Endothelial cell of umbilical vein (primary cell): ENCODE measurements at regions not wholly inside any gene's neighbourhood (a gene's known extent, or its start where the extent isn't known, plus 50 kb on each side); places are given as distances from the start of the nearest gene placed in this dataset.

Experiments used
- BruUV-seq: library from RNA; stranded (reverse); fragments of 400-500 nt; replicated peaks from 2 replicates; lab custom pipeline; 2021; lab: Mats Ljungman, UMichigan
- CTCF ChIA-PET: fragments of 300-600, 350-600 bp; sonication (Branson Sonifier 250); formaldehyde crosslinking; loops from one replicate; lab custom pipeline; 2021; ENCODE audit warnings: antibody characterized with exemption, inconsistent platforms; lab: Charles Lee
- POLR2A ChIA-PET: fragments of 300-600, 350-600 bp; sonication (Branson Sonifier 250); formaldehyde crosslinking; loops from one replicate; lab custom pipeline; 2021; ENCODE audit warnings: antibody characterized with exemption, inconsistent platforms; lab: Charles Lee
- DNase-seq: peaks from one replicate; pipeline ENCODE4 v3.0.0-alpha.2; 2011; ENCODE audit warnings: low read depth, low spot score
- FAIRE-seq: peaks from 2 replicates; lab custom pipeline; 2011; peaks lifted over from hg19 to GRCh38; lab: Jason Lieb, UNC
- H2AFZ ChIP-seq: 2 replicates; pipeline ENCODE4 v1.6.0; 2012; ENCODE audit warnings: low read depth, low read length, control low read depth, inconsistent platforms
- H3K27ac ChIP-seq: 2 replicates; pipeline ENCODE4 v1.5.1; 2011; ENCODE audit warnings: low read depth, mild to moderate bottlenecking, control low read depth, low read length, moderate library complexity; ENCODE audit not compliant: insufficient read depth
- H3K27me3 ChIP-seq, 2 experiments: 2 replicates each; pipeline versions ENCODE4 v1.6.0 to v1.6.1; 2011; ENCODE audit warnings: low read length in 2 of 2, mixed read lengths in 1 of 2; ENCODE audit not compliant: control insufficient read depth in 2 of 2, insufficient read depth in 2 of 2
- H3K36me3 ChIP-seq, 2 experiments: 2 replicates in 1 of 2; 3 replicates in 1 of 2; pipeline ENCODE4 v1.5.1; 2011; ENCODE audit warnings: low read length in 2 of 2, mild to moderate bottlenecking in 1 of 2, moderate library complexity in 1 of 2; ENCODE audit not compliant: control insufficient read depth in 2 of 2, insufficient read depth in 2 of 2; ENCODE audit errors: extremely low read depth in 1 of 2
- H3K4me1 ChIP-seq: 3 replicates; pipeline ENCODE4 v1.5.1; 2011; ENCODE audit warnings: mild to moderate bottlenecking, low read length; ENCODE audit not compliant: control insufficient read depth, insufficient read depth; ENCODE audit errors: extremely low read depth
- H3K4me2 ChIP-seq: 2 replicates; pipeline ENCODE4 v1.6.1; 2011; ENCODE audit warnings: low read length, control low read depth, mixed read lengths; ENCODE audit not compliant: insufficient read depth
- H3K4me3 ChIP-seq, 3 experiments: fragments of 200-600 bp in 1 of 3; sonication (generic), shearing (Covaris generic) in 1 of 3; replicated peaks in 1 of 3; 2 replicates each; pipeline ENCODE4 v1.5.1; 2011 to 2016; ENCODE audit warnings: control low read depth in 3 of 3, low read length in 3 of 3, mild to moderate bottlenecking in 2 of 3, inconsistent platforms in 1 of 3, low read depth in 1 of 3, moderate library complexity in 1 of 3; ENCODE audit not compliant: insufficient read depth in 1 of 3
- H3K79me2 ChIP-seq: 2 replicates; pipeline ENCODE4 v1.6.0; 2012; ENCODE audit warnings: low read length, inconsistent platforms; ENCODE audit not compliant: control insufficient read depth, insufficient read depth
- H3K9ac ChIP-seq: replicated peaks from 2 replicates; pipeline ENCODE3; 2011; ENCODE audit warnings: low read length, control low read depth; ENCODE audit not compliant: insufficient read depth; ENCODE audit errors: extremely low read depth
- H3K9me1 ChIP-seq: replicated peaks from 3 replicates; pipeline ENCODE4 v1.6.0; 2011; ENCODE audit warnings: mild to moderate bottlenecking, low read length; ENCODE audit not compliant: control insufficient read depth, insufficient read depth; ENCODE audit errors: extremely low read depth
- H3K9me3 ChIP-seq: replicated peaks from 2 replicates; pipeline ENCODE4 v1.5.1; 2012; ENCODE audit warnings: low read length, inconsistent platforms; ENCODE audit not compliant: control insufficient read depth, insufficient read depth
- H4K20me1 ChIP-seq: replicated peaks from 2 replicates; pipeline ENCODE3; 2011; ENCODE audit warnings: mild to moderate bottlenecking, low read length; ENCODE audit not compliant: control insufficient read depth, insufficient read depth; ENCODE audit errors: extremely low read depth
- EZH2 ChIP-seq: IDR thresholded peaks from 2 replicates; pipeline ENCODE4 v1.6.1; 2012; ENCODE audit warnings: borderline replicate concordance, low read depth, mild to moderate bottlenecking, moderate library complexity, low read length, inconsistent platforms; ENCODE audit not compliant: severe bottlenecking
- FOS ChIP-seq: IDR thresholded peaks from 2 replicates; pipeline ENCODE4 v1.6.1; 2011; ENCODE audit warnings: mild to moderate bottlenecking, low read length, moderate library complexity, borderline replicate concordance; ENCODE audit not compliant: insufficient read depth
- GATA2 ChIP-seq: IDR thresholded peaks from 2 replicates; pipeline ENCODE4 v1.7.0; 2011; ENCODE audit warnings: low read depth, mild to moderate bottlenecking, moderate library complexity, mixed read lengths, low read length; ENCODE audit not compliant: insufficient read length, insufficient read depth
- JUN ChIP-seq: IDR thresholded peaks from 2 replicates; pipeline ENCODE4 v1.6.1; 2011; ENCODE audit warnings: borderline replicate concordance, low read depth; ENCODE audit not compliant: insufficient read length, insufficient read depth
- MYC ChIP-seq: IDR thresholded peaks from one replicate; pipeline ENCODE4 v1.6.1; 2011; ENCODE audit warnings: mild to moderate bottlenecking, low read depth, low read length
- POLR2A ChIP-seq: IDR thresholded peaks from 2 replicates; pipeline ENCODE4 v1.6.1; 2012; ENCODE audit warnings: low read depth, mild to moderate bottlenecking, control low read depth, low read length
- POLR2AphosphoS5 ChIP-seq: IDR thresholded peaks from 2 replicates; pipeline ENCODE4 v1.6.1; 2012; ENCODE audit warnings: low read depth, mild to moderate bottlenecking, control low read depth, low read length, moderate library complexity; ENCODE audit not compliant: insufficient read depth
- dilution Hi-C: fragments of 300-500 bp; cut with MboI; formaldehyde crosslinking; loops from one replicate; pipeline ENCODE4 v1.15.0; 2019; ENCODE audit warnings: low sequenced_read_pairs; ENCODE audit not compliant: extremely low pct_ligation_motif_present
- intact Hi-C: fragments of 100-400 bp; cut with micrococcal nuclease; formaldehyde crosslinking; loops from one replicate; pipeline ENCODE4 v1.10.0; 2022
- TF ChIP-seq, protein P1 (sequence below), 2 donors: IDR thresholded peaks; 1 replicate in 1 of 2; 2 replicates in 1 of 2; pipeline ENCODE4 v1.5.1; 2011; ENCODE audit warnings: low read length in 2 of 2, mild to moderate bottlenecking in 2 of 2, moderate library complexity in 2 of 2, control low read depth in 1 of 2, inconsistent platforms in 1 of 2, low read depth in 1 of 2; ENCODE audit not compliant: insufficient read depth in 1 of 2; ENCODE audit errors: extremely low read depth in 1 of 2
- TF ChIP-seq, protein P2 (sequence below): IDR thresholded peaks from 2 replicates; pipeline ENCODE4 v1.6.1; 2011; ENCODE audit not compliant: insufficient read depth, insufficient read length

DNA sequence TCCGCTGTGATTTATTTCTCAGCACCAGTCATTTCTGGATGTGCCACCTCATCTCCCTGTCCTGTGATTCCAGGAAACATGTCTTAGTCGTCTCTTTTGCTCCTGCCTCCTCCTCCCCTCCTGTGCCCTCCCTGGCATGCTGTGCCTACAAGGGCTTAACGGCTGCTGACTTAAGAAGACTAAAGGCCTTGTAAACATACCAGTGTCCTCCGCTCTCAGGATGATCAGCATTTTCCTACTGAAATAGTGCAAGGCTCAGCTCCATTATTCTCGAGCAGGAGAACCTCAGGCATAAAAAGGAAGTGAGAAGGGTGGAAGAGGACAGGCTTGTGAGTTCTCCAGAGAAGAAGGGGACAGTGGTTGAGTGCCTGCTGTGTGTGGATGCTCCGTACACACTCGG, 61.6 kb upstream of the RUNX3 start:
- H3K9me1 ChIP-seq = no peaks in the 10 kb centered on the region
- FAIRE-seq (no peak), DNase-seq (no peak)
- no peak overlapping the region for H3K4me2 ChIP-seq
- dilution Hi-C loops = no loop called here
- BruUV-seq = no TSS peak
- no peaks in the 10 kb centered on the region for H3K4me1 ChIP-seq
- H3K9ac ChIP-seq = no peak overlapping the region
- POLR2A ChIA-PET = no interaction called here
- peaks cover 0 to 3% of the 10 kb centered on the region in 2 experiments for H3K27me3 ChIP-seq
- H3K36me3 ChIP-seq = no peaks in the 10 kb centered on the region
- H3K79me2 ChIP-seq = no peaks in the 10 kb centered on the region
- TF ChIP-seq MYC (no peak), POLR2A (no peak), FOS (no peak), GATA2 (no peak), JUN (no peak), POLR2AphosphoS5 (no peak), EZH2 (no peak)
- TF ChIP-seq, protein P1, sequence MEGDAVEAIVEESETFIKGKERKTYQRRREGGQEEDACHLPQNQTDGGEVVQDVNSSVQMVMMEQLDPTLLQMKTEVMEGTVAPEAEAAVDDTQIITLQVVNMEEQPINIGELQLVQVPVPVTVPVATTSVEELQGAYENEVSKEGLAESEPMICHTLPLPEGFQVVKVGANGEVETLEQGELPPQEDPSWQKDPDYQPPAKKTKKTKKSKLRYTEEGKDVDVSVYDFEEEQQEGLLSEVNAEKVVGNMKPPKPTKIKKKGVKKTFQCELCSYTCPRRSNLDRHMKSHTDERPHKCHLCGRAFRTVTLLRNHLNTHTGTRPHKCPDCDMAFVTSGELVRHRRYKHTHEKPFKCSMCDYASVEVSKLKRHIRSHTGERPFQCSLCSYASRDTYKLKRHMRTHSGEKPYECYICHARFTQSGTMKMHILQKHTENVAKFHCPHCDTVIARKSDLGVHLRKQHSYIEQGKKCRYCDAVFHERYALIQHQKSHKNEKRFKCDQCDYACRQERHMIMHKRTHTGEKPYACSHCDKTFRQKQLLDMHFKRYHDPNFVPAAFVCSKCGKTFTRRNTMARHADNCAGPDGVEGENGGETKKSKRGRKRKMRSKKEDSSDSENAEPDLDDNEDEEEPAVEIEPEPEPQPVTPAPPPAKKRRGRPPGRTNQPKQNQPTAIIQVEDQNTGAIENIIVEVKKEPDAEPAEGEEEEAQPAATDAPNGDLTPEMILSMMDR (IDR thresholded peaks at IDR 0.05; ENCODE audit: extremely low read depth in 1 of 2, insufficient read depth in 1 of 2, low read depth in 1 of 2, low read length in 2 of 2) = no peak
- TF ChIP-seq, protein P2, sequence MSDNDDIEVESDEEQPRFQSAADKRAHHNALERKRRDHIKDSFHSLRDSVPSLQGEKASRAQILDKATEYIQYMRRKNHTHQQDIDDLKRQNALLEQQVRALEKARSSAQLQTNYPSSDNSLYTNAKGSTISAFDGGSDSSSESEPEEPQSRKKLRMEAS = no peak
- no peaks in the 10 kb centered on the region for H3K9me3 ChIP-seq
- intact Hi-C loops = no loop called here
- no peak overlapping the region for H2AFZ ChIP-seq
- CTCF ChIA-PET = no interaction called here
- no peak overlapping the region for H3K4me3 ChIP-seq
- no peaks in the 10 kb centered on the region for H4K20me1 ChIP-seq
- H3K27ac ChIP-seq = no peak overlapping the region
